ENCODE measurements at regions not wholly inside any gene's neighbourhood (a gene's known extent, or its start where the extent isn't known, plus 50 kb on each side); places are given as distances from the start of the nearest gene placed in this dataset.

GRCh38 chr15:98127586-98127985 is 167.1 kb downstream of the ARRDC4 start:
- no peak overlapping the region for H2AFZ ChIP-seq (ENCODE audit: low read depth, low read length, severe bottlenecking)

GRCh38 chr15:98131924-98132323 is 171.4 kb downstream of the ARRDC4 start:
- no peak overlapping the region for H3K4me3 ChIP-seq (ENCODE audit: insufficient read depth, low read length, poor library complexity, severe bottlenecking)
- H4K20me1 ChIP-seq (ENCODE audit: low read depth, low read length) = no peaks in the 10 kb centered on the region
- H3K27ac ChIP-seq (ENCODE audit: low read depth, low read length) = no peak overlapping the region
- H3K36me3 ChIP-seq (ENCODE audit: low read length) = no peaks in the 10 kb centered on the region
- no peaks in the 10 kb centered on the region for H3K79me2 ChIP-seq (ENCODE audit: insufficient read depth, low read length)
- H3K27me3 ChIP-seq (ENCODE audit: low read length) = no peaks in the 10 kb centered on the region
- no peak overlapping the region for H3K9ac ChIP-seq (ENCODE audit: low read length)
- no peak for TF ChIP-seq CTCF (IDR thresholded peaks at IDR 0.05; ENCODE audit: insufficient read depth, low read length, poor library complexity, severe bottlenecking)
- no peak for TF ChIP-seq EZH2phosphoT487 (conservative IDR thresholded peaks at IDR 0.05; ENCODE audit: low read length)
- H3K9me2 ChIP-seq (replicated peaks; ENCODE audit: insufficient read depth, low read length) = no peaks in the 10 kb centered on the region
- no peak overlapping the region for H2AFZ ChIP-seq (ENCODE audit: low read depth, low read length, severe bottlenecking)
- no peaks in the 10 kb centered on the region for H3K9me3 ChIP-seq (ENCODE audit: insufficient read depth, low read length)
- H3F3A ChIP-seq (ENCODE audit: insufficient read depth) = no peaks in the 10 kb centered on the region
- no peak overlapping the region for H3K4me2 ChIP-seq (ENCODE audit: low read depth, low read length, poor library complexity, severe bottlenecking)

More at GRCh38 chr15:98127586-98127985, 167.1 kb downstream of the ARRDC4 start:
- H3K27me3 ChIP-seq (ENCODE audit: low read length) = no peaks in the 10 kb centered on the region
- TF ChIP-seq CTCF (IDR thresholded peaks at IDR 0.05; ENCODE audit: insufficient read depth, low read length, poor library complexity, severe bottlenecking) (no peak), EZH2phosphoT487 (conservative IDR thresholded peaks at IDR 0.05; ENCODE audit: low read length) (no peak)
- H3K9me3 ChIP-seq (ENCODE audit: insufficient read depth, low read length) = no peaks in the 10 kb centered on the region
- no peaks in the 10 kb centered on the region for H3K79me2 ChIP-seq (ENCODE audit: insufficient read depth, low read length)
- no peaks in the 10 kb centered on the region for H3F3A ChIP-seq (ENCODE audit: insufficient read depth)
- no peak overlapping the region for H3K27ac ChIP-seq (ENCODE audit: low read depth, low read length)
- H3K9ac ChIP-seq (ENCODE audit: low read length) = no peak overlapping the region
- H3K4me2 ChIP-seq (ENCODE audit: low read depth, low read length, poor library complexity, severe bottlenecking) = no peak overlapping the region
- no peaks in the 10 kb centered on the region for H3K36me3 ChIP-seq (ENCODE audit: low read length)
- H3K4me3 ChIP-seq (ENCODE audit: insufficient read depth, low read length, poor library complexity, severe bottlenecking) = no peak overlapping the region
- no peaks in the 10 kb centered on the region for H3K9me2 ChIP-seq (replicated peaks; ENCODE audit: insufficient read depth, low read length)
- no peaks in the 10 kb centered on the region for H4K20me1 ChIP-seq (ENCODE audit: low read depth, low read length)

GRCh38 chr15:98134905-98135304 is 174.4 kb downstream of the ARRDC4 start:
- no peak overlapping the region for H2AFZ ChIP-seq (ENCODE audit: low read depth, low read length, severe bottlenecking)
- H3K9me3 ChIP-seq (ENCODE audit: insufficient read depth, low read length) = no peaks in the 10 kb centered on the region
- H3K4me3 ChIP-seq (ENCODE audit: insufficient read depth, low read length, poor library complexity, severe bottlenecking) = no peak overlapping the region
- no peaks in the 10 kb centered on the region for H3K27me3 ChIP-seq (ENCODE audit: low read length)
- TF ChIP-seq CTCF (IDR thresholded peaks at IDR 0.05; ENCODE audit: insufficient read depth, low read length, poor library complexity, severe bottlenecking) = no peak
- TF ChIP-seq EZH2phosphoT487 (conservative IDR thresholded peaks at IDR 0.05; ENCODE audit: low read length) = no peak
- H3K79me2 ChIP-seq (ENCODE audit: insufficient read depth, low read length) = no peaks in the 10 kb centered on the region
- H3K27ac ChIP-seq (ENCODE audit: low read depth, low read length) = no peak overlapping the region
- no peaks in the 10 kb centered on the region for H3K9me2 ChIP-seq (replicated peaks; ENCODE audit: insufficient read depth, low read length)
- no peaks in the 10 kb centered on the region for H4K20me1 ChIP-seq (ENCODE audit: low read depth, low read length)
- no peak overlapping the region for H3K9ac ChIP-seq (ENCODE audit: low read length)
- H3F3A ChIP-seq (ENCODE audit: insufficient read depth) = no peaks in the 10 kb centered on the region
- H3K4me2 ChIP-seq (ENCODE audit: low read depth, low read length, poor library complexity, severe bottlenecking) = no peak overlapping the region
- no peaks in the 10 kb centered on the region for H3K36me3 ChIP-seq (ENCODE audit: low read length)
